Left ventricle myocardium inferior (tissue), 1 donor: ENCODE measurements at regions not wholly inside any gene's neighbourhood (a gene's known extent, or its start where the extent isn't known, plus 50 kb on each side); places are given as distances from the start of the nearest gene placed in this dataset.
"Not testable (repeated sequence)": the region's sequence is repeated elsewhere in the genome, so short reads cannot be mapped to it uniquely, and the experiment has no call there.

ENCODE experiments used
- DNase-seq: peaks from one replicate; pipeline ENCODE4 v3.0.0-alpha.2; 2020
- H3K27ac ChIP-seq: fragments of 200-600 bp; replicated peaks from 2 replicates; pipeline ENCODE4 v1.8.0; 2021
- H3K27me3 ChIP-seq: fragments of 200-600 bp; 2 replicates; pipeline ENCODE4 v1.8.0; 2021; ENCODE audit warnings: low read depth
- H3K36me3 ChIP-seq: fragments of 200-600 bp; 2 replicates; pipeline ENCODE4 v1.8.0; 2021
- H3K4me1 ChIP-seq: fragments of 200-600 bp; 2 replicates; pipeline ENCODE4 v1.8.0; 2021
- H3K4me3 ChIP-seq: fragments of 200-600 bp; 2 replicates; pipeline ENCODE4 v1.8.0; 2021; ENCODE audit warnings: mild to moderate bottlenecking, moderate library complexity
- H3K9me3 ChIP-seq: fragments of 200-600 bp; replicated peaks from 2 replicates; pipeline ENCODE4 v1.8.0; 2021
- CTCF ChIP-seq: fragments of 200-600 bp; IDR thresholded peaks from 2 replicates; pipeline ENCODE4 v1.8.0; 2021; ENCODE audit warnings: antibody characterized with exemption, mild to moderate bottlenecking, borderline replicate concordance
- intact Hi-C: fragments of 100-400 bp; cut with micrococcal nuclease; formaldehyde crosslinking; loops from one replicate; pipeline ENCODE4 v1.11.0; 2022
- donor health status: DM: no; HTN: yes; CAD: no; lungs with severe emphysema.

- Histone ChIP-seq H3K36me3 (no peaks in the 10 kb centered on the region), H3K27me3 (no peaks in the 10 kb centered on the region), H3K27ac (no peak overlapping the region), H3K4me3 (no peak overlapping the region), H3K4me1 (peaks cover 33% of the 10 kb centered on the region), H3K9me3 (no peaks in the 10 kb centered on the region)
- DNase-seq: no peak
- intact Hi-C loops: no loop called here
- no peak for TF ChIP-seq CTCF
Observed at GRCh38 chr6:26185004-26185403, 97.8 kb downstream of the HFE start.

- no peaks in the 10 kb centered on the region for H3K36me3 ChIP-seq
- peaks cover 33% of the 10 kb centered on the region for H3K4me1 ChIP-seq
- H3K27ac ChIP-seq: no peak overlapping the region
- peaks cover 2% of the 10 kb centered on the region for H3K27me3 ChIP-seq
- H3K9me3 ChIP-seq: no peaks in the 10 kb centered on the region
- no peak for DNase-seq
- intact Hi-C loops: no loop called here
- H3K4me3 ChIP-seq: no peak overlapping the region
- no peak for TF ChIP-seq CTCF
Observed at GRCh38 chr6:26185802-26186201, 98.6 kb downstream of the HFE start.

GRCh38 chr6:26186652-26187051 lies 99.4 kb downstream of the HFE start:
- intact Hi-C loops: no loop called here
- no peaks in the 10 kb centered on the region for H3K9me3 ChIP-seq
- TF ChIP-seq CTCF: no peak
- H3K27me3 ChIP-seq: peaks cover 4% of the 10 kb centered on the region
- no peak overlapping the region for H3K4me3 ChIP-seq
- DNase-seq: no peak
- peaks cover 33% of the 10 kb centered on the region for H3K4me1 ChIP-seq
- no peak overlapping the region for H3K27ac ChIP-seq
- H3K36me3 ChIP-seq: no peaks in the 10 kb centered on the region

- Histone ChIP-seq H3K27ac (no peak overlapping the region), H3K4me3 (no peak overlapping the region), H3K36me3 (no peaks in the 10 kb centered on the region), H3K4me1 (peaks cover 33% of the 10 kb centered on the region), H3K27me3 (peaks cover 4% of the 10 kb centered on the region), H3K9me3 (no peaks in the 10 kb centered on the region)
- intact Hi-C loops: no loop called here
- no peak for DNase-seq
- TF ChIP-seq CTCF: no peak
Observed at GRCh38 chr6:26187292-26187691, 100.1 kb downstream of the HFE start.

GRCh38 chr6:26187981-26188635 lies 100.9 kb downstream of the HFE start:
- H3K27ac ChIP-seq: peak overlapping the region; percentile 87
- intact Hi-C loops: no loop called here
- H3K36me3 ChIP-seq: no peaks in the 10 kb centered on the region
- peaks cover 4% of the 10 kb centered on the region for H3K27me3 ChIP-seq
- TF ChIP-seq CTCF: no peak
- H3K9me3 ChIP-seq: no peaks in the 10 kb centered on the region
- DNase-seq: no peak
- H3K4me1 ChIP-seq: peaks cover 29% of the 10 kb centered on the region
- H3K4me3 ChIP-seq: peak overlapping the region; percentile 76

GRCh38 chr6:26191512-26191911 lies 104.3 kb downstream of the HFE start:
- H3K27ac ChIP-seq, H3K36me3 ChIP-seq, intact Hi-C loops, H3K4me3 ChIP-seq, H3K9me3 ChIP-seq, DNase-seq: not testable (repeated sequence)
- H3K4me1 ChIP-seq: peaks cover 38% of the 10 kb centered on the region
- H3K27me3 ChIP-seq: peaks cover 12% of the 10 kb centered on the region
